GM12878 (cell line): ENCODE measurements at regions not wholly inside any gene's neighbourhood (a gene's known extent, or its start where the extent isn't known, plus 50 kb on each side); places are given as distances from the start of the nearest gene placed in this dataset.

ENCODE experiments used
- ATAC-seq: fragments of 200-7000 bp; cut with Tn5 transposase; 3 replicates; pipeline ENCODE4 v1.9.1; 2020; ENCODE audit warnings: mild to moderate bottlenecking, moderate library complexity
- BruUV-seq: library from RNA; stranded (reverse); fragments of 400-500 nt; replicated peaks from 2 replicates; lab custom pipeline; 2021; lab: Mats Ljungman, UMichigan
- CTCF ChIA-PET: fragments of 300-600 bp; sonication (Branson Sonifier 250); formaldehyde crosslinking; extraction: SDS; loops from one replicate; lab custom pipeline; 2021; ENCODE audit warnings: inconsistent platforms; lab: Yijun Ruan, JAX
- POLR2A ChIA-PET: fragments of 350-600 bp; formaldehyde crosslinking; extraction: SDS; loops from one replicate; lab custom pipeline; 2021; ENCODE audit warnings: inconsistent platforms; lab: Charles Lee
- RAD21 ChIA-PET: fragments of 300-600 bp; sonication (Branson Sonifier 250); formaldehyde crosslinking; loops from one replicate; lab custom pipeline; 2023; ENCODE audit warnings: antibody characterized with exemption; ENCODE audit not compliant: unreplicated experiment; lab: Charles Lee
- SMC1A ChIA-PET: fragments of 300-600 bp; sonication (Branson Sonifier 250); formaldehyde crosslinking; loops from one replicate; lab custom pipeline; 2023; ENCODE audit not compliant: unreplicated experiment, uncharacterized antibody; lab: Charles Lee
- DNase-seq: peaks from one replicate; pipeline ENCODE4 v3.0.0-alpha.2; 2011; ENCODE audit warnings: low read depth, low spot score
- FAIRE-seq: peaks from 3 replicates; lab custom pipeline; 2011; peaks lifted over from hg19 to GRCh38; lab: Jason Lieb, UNC
- H2AFZ ChIP-seq: 2 replicates; pipeline ENCODE4 v1.6.0; 2011; ENCODE audit warnings: low read depth, low read length, control low read depth; ENCODE audit not compliant: control insufficient read depth
- H3K27ac ChIP-seq: 2 replicates; pipeline ENCODE4 v1.5.1; 2011; ENCODE audit warnings: control low read depth; ENCODE audit not compliant: control insufficient read depth, insufficient read depth
- H3K27me3 ChIP-seq, 2 experiments: replicated peaks in 1 of 2; 2 replicates each; pipeline versions ENCODE4 v1.6.0 to v1.6.1; 2011; ENCODE audit warnings: low read length in 1 of 2; ENCODE audit not compliant: control insufficient read depth in 2 of 2, insufficient read depth in 2 of 2
- H3K36me3 ChIP-seq, 2 experiments: 2 replicates each; pipeline ENCODE4 v1.5.1; 2011; ENCODE audit warnings: low read length in 1 of 2; ENCODE audit not compliant: control insufficient read depth in 2 of 2, insufficient read depth in 2 of 2
- H3K4me1 ChIP-seq: 2 replicates; pipeline ENCODE4 v1.6.1; 2011; ENCODE audit warnings: mild to moderate bottlenecking, low read length, moderate library complexity, mixed read lengths; ENCODE audit not compliant: control insufficient read depth, insufficient read depth
- H3K4me2 ChIP-seq: 2 replicates; pipeline ENCODE4 v1.6.0; 2011; ENCODE audit warnings: control low read depth; ENCODE audit not compliant: control insufficient read depth, insufficient read depth
- H3K4me3 ChIP-seq: fragments of 200-600 bp; sonication (generic); 2 replicates; pipeline ENCODE4 v1.5.1; 2016
- H3K79me2 ChIP-seq: 2 replicates; pipeline ENCODE4 v1.6.0; 2011; ENCODE audit warnings: low read length; ENCODE audit not compliant: control insufficient read depth, insufficient read depth
- H3K9ac ChIP-seq: 2 replicates; pipeline ENCODE4 v1.8.0; 2011; ENCODE audit warnings: low read length, control low read depth, mixed read lengths; ENCODE audit not compliant: control insufficient read depth, insufficient read depth
- H3K9me3 ChIP-seq: replicated peaks from 3 replicates; pipeline ENCODE4 v1.5.1; 2011; ENCODE audit warnings: mild to moderate bottlenecking, low read length; ENCODE audit not compliant: control insufficient read depth, insufficient read depth
- H4K20me1 ChIP-seq: 2 replicates; pipeline ENCODE4 v1.6.0; 2011; ENCODE audit not compliant: control insufficient read depth, insufficient read depth
- FOXK2 ChIP-seq: fragments of 450-650 bp; IDR thresholded peaks from 2 replicates; pipeline ENCODE4 v1.6.1; 2017; ENCODE audit warnings: mild to moderate bottlenecking, moderate library complexity
- FOXM1 ChIP-seq: IDR thresholded peaks from 2 replicates; pipeline ENCODE4 v1.6.1; 2012; ENCODE audit warnings: low read depth, mild to moderate bottlenecking, inconsistent platforms, low read length, moderate library complexity
- HCFC1 ChIP-seq: fragments of 150-350 bp; IDR thresholded peaks from 2 replicates; pipeline ENCODE4 v1.6.1; 2014; ENCODE audit warnings: low read length
- NRF1 ChIP-seq: conservative IDR thresholded peaks from 2 replicates; pipeline ENCODE4 v1.6.1; 2011; ENCODE audit warnings: mild to moderate bottlenecking, low read depth, low read length, improper control_type of control experiment
- PAX5 ChIP-seq: IDR thresholded peaks from 2 replicates; pipeline ENCODE4 v1.6.1; 2011; ENCODE audit warnings: low read depth, low read length, borderline replicate concordance
- RAD21 ChIP-seq: IDR thresholded peaks from 2 replicates; pipeline ENCODE4 v1.6.1; 2011; ENCODE audit warnings: mild to moderate bottlenecking, low read depth, low read length, moderate library complexity; ENCODE audit not compliant: insufficient read depth
- RAD51 ChIP-seq: fragments of 450-650 bp; IDR thresholded peaks from 2 replicates; pipeline ENCODE4 v1.6.1; 2016; ENCODE audit warnings: moderate library complexity, mild to moderate bottlenecking, inconsistent platforms
- ZNF622 ChIP-seq: fragments of 450-650 bp; IDR thresholded peaks from 2 replicates; pipeline ENCODE4 v1.6.1; 2017; ENCODE audit warnings: mild to moderate bottlenecking, inconsistent platforms
- ZZZ3 ChIP-seq: IDR thresholded peaks from 2 replicates; pipeline ENCODE4 v1.6.1; 2011; ENCODE audit warnings: low read depth; ENCODE audit not compliant: control insufficient read depth, insufficient read length
- WGBS: methylation state at CpG from one replicate; pipeline ENCODE4 v1.1.6; 2016; ENCODE audit warnings: low lambda C conversion rate; ENCODE audit not compliant: insufficient replicate concordance, insufficient coverage; ENCODE audit errors: missing lambda C conversion rate; 5-methylcytosine and 5-hydroxymethylcytosine counted together
- in situ Hi-C: fragments of 300-500 bp; cut with MboI; formaldehyde crosslinking; loops from 9 replicates; pipeline ENCODE4 v1.14.3; 2018; ENCODE audit warnings: mixed read lengths
- intact Hi-C: fragments of 100-400 bp; cut with micrococcal nuclease; formaldehyde crosslinking; loops from one replicate; pipeline ENCODE4 v1.14.2; 2022; ENCODE audit not compliant: unreplicated experiment
- TF ChIP-seq, protein P1 (sequence below): fragments of 450-650 bp; IDR thresholded peaks from 2 replicates; pipeline ENCODE4 v1.6.1; 2017; ENCODE audit warnings: mild to moderate bottlenecking, moderate library complexity
- TF ChIP-seq, protein P2 (sequence below): fragments of 450-650 bp; IDR thresholded peaks from 2 replicates; pipeline ENCODE4 v1.6.1; 2016; ENCODE audit warnings: mild to moderate bottlenecking
- TF ChIP-seq, protein P3 (sequence below): fragments of 450-650 bp; IDR thresholded peaks from 2 replicates; pipeline ENCODE4 v1.6.1; 2017; ENCODE audit warnings: mild to moderate bottlenecking, low read depth, inconsistent platforms; ENCODE audit not compliant: poor library complexity, severe bottlenecking
- TF ChIP-seq, protein P4 (sequence below): IDR thresholded peaks from 2 replicates; pipeline ENCODE4 v1.6.1; 2011; ENCODE audit warnings: mild to moderate bottlenecking, low read depth, low read length, moderate library complexity; ENCODE audit not compliant: insufficient replicate concordance
- TF ChIP-seq, protein P5 (sequence below): IDR thresholded peaks from 2 replicates; pipeline ENCODE4 v1.6.1; 2012; ENCODE audit warnings: low read depth, low read length, improper control_type of control experiment

DNA sequence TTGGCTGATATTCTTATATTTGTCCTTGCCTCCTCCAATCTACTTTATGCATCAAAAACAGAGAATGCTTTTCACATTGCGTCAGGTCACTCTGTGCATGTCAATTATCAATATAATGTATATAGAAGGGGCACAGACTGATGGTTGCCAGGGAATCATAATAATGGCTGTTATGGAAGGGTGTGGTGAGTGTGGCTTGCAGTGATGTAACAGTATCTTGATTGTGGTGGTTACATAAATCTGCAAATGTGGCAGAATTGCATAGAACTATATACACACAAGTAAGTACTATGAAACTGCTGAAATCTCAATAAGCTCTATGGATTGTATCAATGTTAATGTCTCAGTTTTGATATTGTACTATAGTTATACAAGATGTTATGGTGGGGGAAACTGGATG lies 228.6 kb downstream of the TJP1 start (continued):
- TF ChIP-seq, protein P1, sequence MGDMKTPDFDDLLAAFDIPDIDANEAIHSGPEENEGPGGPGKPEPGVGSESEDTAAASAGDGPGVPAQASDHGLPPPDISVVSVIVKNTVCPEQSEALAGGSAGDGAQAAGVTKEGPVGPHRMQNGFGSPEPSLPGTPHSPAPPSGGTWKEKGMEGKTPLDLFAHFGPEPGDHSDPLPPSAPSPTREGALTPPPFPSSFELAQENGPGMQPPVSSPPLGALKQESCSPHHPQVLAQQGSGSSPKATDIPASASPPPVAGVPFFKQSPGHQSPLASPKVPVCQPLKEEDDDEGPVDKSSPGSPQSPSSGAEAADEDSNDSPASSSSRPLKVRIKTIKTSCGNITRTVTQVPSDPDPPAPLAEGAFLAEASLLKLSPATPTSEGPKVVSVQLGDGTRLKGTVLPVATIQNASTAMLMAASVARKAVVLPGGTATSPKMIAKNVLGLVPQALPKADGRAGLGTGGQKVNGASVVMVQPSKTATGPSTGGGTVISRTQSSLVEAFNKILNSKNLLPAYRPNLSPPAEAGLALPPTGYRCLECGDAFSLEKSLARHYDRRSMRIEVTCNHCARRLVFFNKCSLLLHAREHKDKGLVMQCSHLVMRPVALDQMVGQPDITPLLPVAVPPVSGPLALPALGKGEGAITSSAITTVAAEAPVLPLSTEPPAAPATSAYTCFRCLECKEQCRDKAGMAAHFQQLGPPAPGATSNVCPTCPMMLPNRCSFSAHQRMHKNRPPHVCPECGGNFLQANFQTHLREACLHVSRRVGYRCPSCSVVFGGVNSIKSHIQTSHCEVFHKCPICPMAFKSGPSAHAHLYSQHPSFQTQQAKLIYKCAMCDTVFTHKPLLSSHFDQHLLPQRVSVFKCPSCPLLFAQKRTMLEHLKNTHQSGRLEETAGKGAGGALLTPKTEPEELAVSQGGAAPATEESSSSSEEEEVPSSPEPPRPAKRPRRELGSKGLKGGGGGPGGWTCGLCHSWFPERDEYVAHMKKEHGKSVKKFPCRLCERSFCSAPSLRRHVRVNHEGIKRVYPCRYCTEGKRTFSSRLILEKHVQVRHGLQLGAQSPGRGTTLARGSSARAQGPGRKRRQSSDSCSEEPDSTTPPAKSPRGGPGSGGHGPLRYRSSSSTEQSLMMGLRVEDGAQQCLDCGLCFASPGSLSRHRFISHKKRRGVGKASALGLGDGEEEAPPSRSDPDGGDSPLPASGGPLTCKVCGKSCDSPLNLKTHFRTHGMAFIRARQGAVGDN = no peak
- TF ChIP-seq, protein P2, sequence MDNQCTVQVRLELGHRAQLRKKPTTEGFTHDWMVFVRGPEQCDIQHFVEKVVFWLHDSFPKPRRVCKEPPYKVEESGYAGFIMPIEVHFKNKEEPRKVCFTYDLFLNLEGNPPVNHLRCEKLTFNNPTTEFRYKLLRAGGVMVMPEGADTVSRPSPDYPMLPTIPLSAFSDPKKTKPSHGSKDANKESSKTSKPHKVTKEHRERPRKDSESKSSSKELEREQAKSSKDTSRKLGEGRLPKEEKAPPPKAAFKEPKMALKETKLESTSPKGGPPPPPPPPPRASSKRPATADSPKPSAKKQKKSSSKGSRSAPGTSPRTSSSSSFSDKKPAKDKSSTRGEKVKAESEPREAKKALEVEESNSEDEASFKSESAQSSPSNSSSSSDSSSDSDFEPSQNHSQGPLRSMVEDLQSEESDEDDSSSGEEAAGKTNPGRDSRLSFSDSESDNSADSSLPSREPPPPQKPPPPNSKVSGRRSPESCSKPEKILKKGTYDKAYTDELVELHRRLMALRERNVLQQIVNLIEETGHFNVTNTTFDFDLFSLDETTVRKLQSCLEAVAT = no peak
- no peak for TF ChIP-seq RAD21

DNA sequence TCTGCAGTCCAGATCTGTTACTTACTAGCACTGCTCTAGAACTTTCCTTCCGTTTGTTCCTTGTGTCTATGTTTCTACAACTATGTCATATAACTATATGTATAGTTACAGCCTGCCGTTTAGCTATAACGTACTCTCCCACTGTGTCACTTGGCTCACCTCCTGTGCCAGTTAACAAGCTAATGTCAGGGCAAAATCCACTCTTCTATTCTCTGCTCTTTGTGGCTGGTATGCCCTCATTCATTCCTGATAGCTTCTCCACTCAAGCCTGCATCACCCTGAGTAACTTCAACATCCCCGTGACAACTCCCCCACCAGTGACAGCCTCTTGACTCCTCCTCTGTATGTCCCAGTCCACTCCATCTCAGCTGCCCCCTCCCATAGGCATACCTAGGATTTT lies 229.2 kb downstream of the TJP1 start:
- Histone ChIP-seq H4K20me1 (no peaks in the 10 kb centered on the region), H3K4me3 (no peak overlapping the region), H3K4me2 (no peak overlapping the region), H3K9ac (no peak overlapping the region), H3K4me1 (no peaks in the 10 kb centered on the region), H3K27me3 (no peaks in the 10 kb centered on the region), H3K79me2 (no peaks in the 10 kb centered on the region), H3K9me3 (no peaks in the 10 kb centered on the region), H3K36me3 (no peaks in the 10 kb centered on the region), H3K27ac (no peak overlapping the region), H2AFZ (no peak overlapping the region)
- ChIA-PET POLR2A (no interaction called here), CTCF (no interaction called here), RAD21 (no interaction called here), SMC1A (no interaction called here)
- ATAC-seq (no peak), DNase-seq (no peak), FAIRE-seq (no peak)
- 3% methylated on average over 4 of the region's 4 CpGs for WGBS
- intact Hi-C loops (no loop called here), in situ Hi-C loops (no loop called here)
- no TSS peak for BruUV-seq
- TF ChIP-seq RAD51 = no peak
- no peak for TF ChIP-seq NRF1
- TF ChIP-seq, protein P3, sequence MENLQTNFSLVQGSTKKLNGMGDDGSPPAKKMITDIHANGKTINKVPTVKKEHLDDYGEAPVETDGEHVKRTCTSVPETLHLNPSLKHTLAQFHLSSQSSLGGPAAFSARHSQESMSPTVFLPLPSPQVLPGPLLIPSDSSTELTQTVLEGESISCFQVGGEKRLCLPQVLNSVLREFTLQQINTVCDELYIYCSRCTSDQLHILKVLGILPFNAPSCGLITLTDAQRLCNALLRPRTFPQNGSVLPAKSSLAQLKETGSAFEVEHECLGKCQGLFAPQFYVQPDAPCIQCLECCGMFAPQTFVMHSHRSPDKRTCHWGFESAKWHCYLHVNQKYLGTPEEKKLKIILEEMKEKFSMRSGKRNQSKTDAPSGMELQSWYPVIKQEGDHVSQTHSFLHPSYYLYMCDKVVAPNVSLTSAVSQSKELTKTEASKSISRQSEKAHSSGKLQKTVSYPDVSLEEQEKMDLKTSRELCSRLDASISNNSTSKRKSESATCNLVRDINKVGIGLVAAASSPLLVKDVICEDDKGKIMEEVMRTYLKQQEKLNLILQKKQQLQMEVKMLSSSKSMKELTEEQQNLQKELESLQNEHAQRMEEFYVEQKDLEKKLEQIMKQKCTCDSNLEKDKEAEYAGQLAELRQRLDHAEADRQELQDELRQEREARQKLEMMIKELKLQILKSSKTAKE = no peak
- TF ChIP-seq, protein P4, sequence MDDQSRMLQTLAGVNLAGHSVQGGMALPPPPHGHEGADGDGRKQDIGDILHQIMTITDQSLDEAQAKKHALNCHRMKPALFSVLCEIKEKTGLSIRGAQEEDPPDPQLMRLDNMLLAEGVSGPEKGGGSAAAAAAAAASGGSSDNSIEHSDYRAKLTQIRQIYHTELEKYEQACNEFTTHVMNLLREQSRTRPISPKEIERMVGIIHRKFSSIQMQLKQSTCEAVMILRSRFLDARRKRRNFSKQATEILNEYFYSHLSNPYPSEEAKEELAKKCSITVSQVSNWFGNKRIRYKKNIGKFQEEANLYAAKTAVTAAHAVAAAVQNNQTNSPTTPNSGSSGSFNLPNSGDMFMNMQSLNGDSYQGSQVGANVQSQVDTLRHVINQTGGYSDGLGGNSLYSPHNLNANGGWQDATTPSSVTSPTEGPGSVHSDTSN = no peak
- TF ChIP-seq PAX5 = no peak
- no peak for TF ChIP-seq ZZZ3
- TF ChIP-seq, protein P5, sequence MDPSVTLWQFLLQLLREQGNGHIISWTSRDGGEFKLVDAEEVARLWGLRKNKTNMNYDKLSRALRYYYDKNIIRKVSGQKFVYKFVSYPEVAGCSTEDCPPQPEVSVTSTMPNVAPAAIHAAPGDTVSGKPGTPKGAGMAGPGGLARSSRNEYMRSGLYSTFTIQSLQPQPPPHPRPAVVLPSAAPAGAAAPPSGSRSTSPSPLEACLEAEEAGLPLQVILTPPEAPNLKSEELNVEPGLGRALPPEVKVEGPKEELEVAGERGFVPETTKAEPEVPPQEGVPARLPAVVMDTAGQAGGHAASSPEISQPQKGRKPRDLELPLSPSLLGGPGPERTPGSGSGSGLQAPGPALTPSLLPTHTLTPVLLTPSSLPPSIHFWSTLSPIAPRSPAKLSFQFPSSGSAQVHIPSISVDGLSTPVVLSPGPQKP = no peak
- TF ChIP-seq HCFC1 = no peak
- no peak for TF ChIP-seq FOXM1
- no peak for TF ChIP-seq FOXK2
- TF ChIP-seq ZNF622 = no peak
